ENCODE measurements at regions not wholly inside any gene's neighbourhood (a gene's known extent, or its start where the extent isn't known, plus 50 kb on each side); places are given as distances from the start of the nearest gene placed in this dataset.

DNA sequence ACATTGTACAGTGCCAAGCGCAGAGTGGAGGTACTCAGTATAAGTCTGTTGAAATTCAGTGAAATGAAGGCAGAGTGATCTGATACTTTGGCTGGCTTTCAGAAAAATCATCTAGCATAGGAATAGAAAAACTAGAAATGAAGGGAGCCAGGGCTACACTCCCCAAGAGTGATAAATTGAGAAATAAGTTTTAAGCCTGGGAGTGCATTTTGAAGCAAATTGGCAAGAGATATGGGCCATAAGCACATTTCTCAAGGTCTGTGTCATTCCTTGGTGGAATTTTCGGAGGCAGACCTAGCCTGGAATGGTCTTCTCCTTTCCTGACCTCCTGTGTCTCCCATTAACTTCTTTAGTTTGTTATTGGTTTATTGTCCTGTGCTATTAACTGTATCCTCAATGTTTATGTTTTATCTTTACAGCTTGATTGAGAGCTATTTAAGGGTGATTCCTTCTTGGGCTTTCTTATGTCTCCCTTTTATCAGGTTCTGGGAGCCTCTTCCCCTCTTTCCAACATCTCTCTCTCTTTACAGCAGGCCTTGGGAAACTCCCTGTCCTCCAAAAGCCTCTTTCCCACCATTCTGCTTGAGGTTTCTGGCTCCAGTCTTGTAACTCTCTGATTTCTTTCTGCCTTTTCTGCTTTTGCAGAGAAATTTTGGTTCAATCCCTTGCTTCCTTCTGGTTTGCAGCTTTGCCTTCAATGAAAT lies 649.5 kb downstream of the SLC4A3 start:
- Histone ChIP-seq H3K4me1 (ENCODE audit: control insufficient read depth in 2 of 2, insufficient read depth in 2 of 2, low read length in 2 of 2) (no peaks in the 10 kb centered on the region), H3K9me3 (ENCODE audit: control insufficient read depth in 2 of 2, insufficient read depth in 1 of 2, low read length in 1 of 2) (no peaks in the 10 kb centered on the region), H3K36me3 (ENCODE audit: control insufficient read depth in 2 of 2, insufficient read depth in 2 of 2, low read length in 1 of 2) (no peaks in the 10 kb centered on the region), H3K4me3 (ENCODE audit: low read length in 2 of 2) (no peak overlapping the region), H3K27ac (ENCODE audit: low read depth in 1 of 2, low read length in 1 of 2) (peak overlapping the region in 1 of 2 donors; percentile 19), H3K27me3 (ENCODE audit: control insufficient read depth in 2 of 2, insufficient read depth in 1 of 2, low read length in 1 of 2) (no peaks in the 10 kb centered on the region)
- WGBS: 80% methylated on average over 2 of the region's 2 CpGs
- DNase-seq (ENCODE audit: low read depth in 6 of 9, low spot score in 9 of 9): no peak

DNA sequence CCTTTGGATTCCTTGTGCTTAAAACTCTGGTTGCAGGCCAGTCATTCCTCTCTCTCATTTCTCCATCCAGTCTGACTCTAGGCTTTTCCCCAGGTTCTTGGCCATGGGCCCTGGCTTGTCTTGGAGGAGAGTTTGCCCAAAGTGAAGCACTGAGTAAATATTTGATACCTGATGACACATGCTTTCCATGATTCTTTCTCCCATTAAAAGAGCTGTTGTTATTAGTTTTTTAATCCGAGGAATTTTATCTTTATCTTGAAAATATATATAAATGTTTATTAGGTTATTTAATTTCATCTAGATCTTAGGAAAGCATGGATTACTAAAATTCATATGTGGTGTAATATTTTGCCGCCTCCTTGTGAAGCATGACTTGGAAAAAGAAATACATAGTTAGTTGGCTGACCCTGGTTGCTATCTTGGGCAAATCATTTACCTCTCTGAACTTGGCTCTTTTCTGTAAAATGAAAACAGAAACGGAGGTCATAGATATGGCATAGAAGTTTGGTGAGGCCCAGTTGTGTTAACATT lies 650.1 kb downstream of the SLC4A3 start:
- Histone ChIP-seq H3K9me3 (ENCODE audit: control insufficient read depth in 2 of 2, insufficient read depth in 1 of 2, low read length in 1 of 2) (no peaks in the 10 kb centered on the region), H3K4me1 (ENCODE audit: control insufficient read depth in 2 of 2, insufficient read depth in 2 of 2, low read length in 2 of 2) (no peaks in the 10 kb centered on the region), H3K27ac (ENCODE audit: low read depth in 1 of 2, low read length in 1 of 2) (no peak overlapping the region), H3K36me3 (ENCODE audit: control insufficient read depth in 2 of 2, insufficient read depth in 2 of 2, low read length in 1 of 2) (no peaks in the 10 kb centered on the region), H3K27me3 (ENCODE audit: control insufficient read depth in 2 of 2, insufficient read depth in 1 of 2, low read length in 1 of 2) (no peaks in the 10 kb centered on the region), H3K4me3 (ENCODE audit: low read length in 2 of 2) (no peak overlapping the region)
- WGBS: 90% methylated on average over 3 of the region's 3 CpGs
- no peak for DNase-seq (ENCODE audit: low read depth in 6 of 9, low spot score in 9 of 9)

DNA sequence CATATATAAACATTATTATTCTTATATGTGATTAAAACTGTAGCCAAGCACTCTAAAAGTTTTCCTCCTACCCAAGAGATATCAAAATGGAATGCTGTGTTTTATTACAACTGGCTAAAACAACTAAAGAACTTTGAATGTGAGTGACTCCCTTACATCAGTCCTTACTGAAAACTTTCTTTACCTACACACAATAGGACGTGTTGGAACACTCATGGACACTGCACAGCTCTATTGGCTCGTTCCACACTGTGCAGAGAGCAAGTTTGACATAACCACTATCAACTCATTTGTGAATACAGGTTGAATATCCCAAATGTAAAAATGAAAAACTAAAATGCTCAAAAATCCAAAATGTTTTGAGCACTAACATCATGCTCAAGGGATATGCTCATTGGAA lies 650.6 kb downstream of the SLC4A3 start:
- Histone ChIP-seq H3K4me3 (ENCODE audit: low read length in 2 of 2) (no peak overlapping the region), H3K27ac (ENCODE audit: low read depth in 1 of 2, low read length in 1 of 2) (no peak overlapping the region)
- WGBS: 43% methylated on average over 2 of the region's 2 CpGs

DNA sequence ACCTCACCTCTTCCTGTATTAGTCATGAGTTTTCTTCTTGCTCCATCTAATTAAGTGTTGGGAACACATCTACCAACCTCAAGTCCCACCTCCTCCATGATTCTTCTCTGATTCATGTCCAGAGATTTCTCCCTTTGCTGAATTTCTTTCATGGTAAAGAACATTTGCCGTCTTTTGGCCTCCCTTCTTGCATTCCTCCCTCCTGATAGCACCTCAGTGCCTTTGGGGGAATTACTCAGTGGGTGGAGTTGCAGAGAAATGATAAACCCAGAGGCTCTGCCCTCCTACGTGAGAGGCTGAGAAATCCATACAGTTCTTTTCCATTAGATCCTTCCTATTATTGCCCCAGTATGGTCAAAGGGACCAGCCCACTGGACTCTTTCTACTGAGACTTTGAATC lies 651.9 kb downstream of the SLC4A3 start:
- Histone ChIP-seq H3K36me3 (ENCODE audit: control insufficient read depth in 2 of 2, insufficient read depth in 2 of 2, low read length in 1 of 2) (no peaks in the 10 kb centered on the region), H3K4me1 (ENCODE audit: control insufficient read depth in 2 of 2, insufficient read depth in 2 of 2, low read length in 2 of 2) (no peaks in the 10 kb centered on the region), H3K4me3 (ENCODE audit: low read length in 2 of 2) (no peak overlapping the region), H3K27ac (ENCODE audit: low read depth in 1 of 2, low read length in 1 of 2) (no peak overlapping the region), H3K9me3 (ENCODE audit: control insufficient read depth in 2 of 2, insufficient read depth in 1 of 2, low read length in 1 of 2) (no peaks in the 10 kb centered on the region), H3K27me3 (ENCODE audit: control insufficient read depth in 2 of 2, insufficient read depth in 1 of 2, low read length in 1 of 2) (no peaks in the 10 kb centered on the region)
- no peak for DNase-seq (ENCODE audit: low read depth in 6 of 9, low spot score in 9 of 9)
- WGBS: 96% methylated on average over 2 of the region's 2 CpGs

More for the DNA sequence above, 650.6 kb downstream of the SLC4A3 start:
- H3K27me3 ChIP-seq (ENCODE audit: control insufficient read depth in 2 of 2, insufficient read depth in 1 of 2, low read length in 1 of 2): no peaks in the 10 kb centered on the region
- no peak for DNase-seq (ENCODE audit: low read depth in 6 of 9, low spot score in 9 of 9)
- H3K36me3 ChIP-seq (ENCODE audit: control insufficient read depth in 2 of 2, insufficient read depth in 2 of 2, low read length in 1 of 2): no peaks in the 10 kb centered on the region
- H3K4me1 ChIP-seq (ENCODE audit: control insufficient read depth in 2 of 2, insufficient read depth in 2 of 2, low read length in 2 of 2): no peaks in the 10 kb centered on the region
- no peaks in the 10 kb centered on the region for H3K9me3 ChIP-seq (ENCODE audit: control insufficient read depth in 2 of 2, insufficient read depth in 1 of 2, low read length in 1 of 2)

DNA sequence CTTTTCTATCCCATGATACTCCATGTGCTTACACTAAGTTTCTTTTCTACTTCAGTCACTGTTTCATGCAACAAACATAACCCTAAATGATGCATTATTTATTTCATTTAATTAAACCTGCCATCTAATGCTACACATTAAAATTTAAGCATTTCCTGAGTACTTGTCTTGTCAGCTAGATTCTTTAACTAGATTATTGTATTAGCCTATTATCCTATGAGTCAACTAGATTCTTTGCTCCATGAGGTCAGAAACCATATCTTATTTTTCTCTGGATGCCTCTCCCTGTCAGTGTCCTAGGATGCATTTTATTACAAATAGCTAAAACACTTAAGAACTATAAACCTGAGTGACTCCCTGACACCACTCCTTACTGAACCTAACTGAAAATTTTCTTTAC lies 652.4 kb downstream of the SLC4A3 start:
- H3K27me3 ChIP-seq (ENCODE audit: control insufficient read depth in 2 of 2, insufficient read depth in 1 of 2, low read length in 1 of 2): no peaks in the 10 kb centered on the region
- no peaks in the 10 kb centered on the region for H3K36me3 ChIP-seq (ENCODE audit: control insufficient read depth in 2 of 2, insufficient read depth in 2 of 2, low read length in 1 of 2)
- no peak for DNase-seq (ENCODE audit: low read depth in 6 of 9, low spot score in 9 of 9)
- H3K9me3 ChIP-seq (ENCODE audit: control insufficient read depth in 2 of 2, insufficient read depth in 1 of 2, low read length in 1 of 2): no peaks in the 10 kb centered on the region
- H3K27ac ChIP-seq (ENCODE audit: low read depth in 1 of 2, low read length in 1 of 2): no peak overlapping the region
- H3K4me3 ChIP-seq (ENCODE audit: low read length in 2 of 2): no peak overlapping the region
- H3K4me1 ChIP-seq (ENCODE audit: control insufficient read depth in 2 of 2, insufficient read depth in 2 of 2, low read length in 2 of 2): no peaks in the 10 kb centered on the region

DNA sequence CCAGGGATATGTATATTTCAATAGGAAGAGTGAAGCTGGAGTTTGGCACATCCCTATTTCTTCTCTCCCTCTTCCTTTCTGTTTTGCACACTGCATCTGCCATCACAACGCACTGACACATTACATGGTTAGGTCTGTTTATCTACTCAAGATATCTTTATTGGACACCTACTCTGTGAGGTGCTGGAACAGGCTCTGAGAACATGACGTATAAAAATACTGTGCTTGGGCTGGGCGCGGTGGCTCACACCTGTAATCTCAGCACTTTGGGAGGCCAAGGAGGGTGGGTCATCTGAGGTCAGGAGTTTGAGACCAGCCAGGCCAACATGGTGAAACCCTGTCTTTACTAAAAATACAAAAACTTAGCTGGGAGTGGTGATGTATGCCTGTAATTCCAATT lies 653.3 kb downstream of the SLC4A3 start:
- no peak overlapping the region for H3K27ac ChIP-seq (ENCODE audit: low read depth in 1 of 2, low read length in 1 of 2)
- H3K4me1 ChIP-seq (ENCODE audit: control insufficient read depth in 2 of 2, insufficient read depth in 2 of 2, low read length in 2 of 2): no peaks in the 10 kb centered on the region
- H3K9me3 ChIP-seq (ENCODE audit: control insufficient read depth in 2 of 2, insufficient read depth in 1 of 2, low read length in 1 of 2): no peaks in the 10 kb centered on the region
- DNase-seq (ENCODE audit: low read depth in 6 of 9, low spot score in 9 of 9): no peak
- no peak overlapping the region for H3K4me3 ChIP-seq (ENCODE audit: low read length in 2 of 2)
- WGBS: 97% methylated on average over 4 of the region's 4 CpGs
- H3K27me3 ChIP-seq (ENCODE audit: control insufficient read depth in 2 of 2, insufficient read depth in 1 of 2, low read length in 1 of 2): no peaks in the 10 kb centered on the region
- no peaks in the 10 kb centered on the region for H3K36me3 ChIP-seq (ENCODE audit: control insufficient read depth in 2 of 2, insufficient read depth in 2 of 2, low read length in 1 of 2)

DNA sequence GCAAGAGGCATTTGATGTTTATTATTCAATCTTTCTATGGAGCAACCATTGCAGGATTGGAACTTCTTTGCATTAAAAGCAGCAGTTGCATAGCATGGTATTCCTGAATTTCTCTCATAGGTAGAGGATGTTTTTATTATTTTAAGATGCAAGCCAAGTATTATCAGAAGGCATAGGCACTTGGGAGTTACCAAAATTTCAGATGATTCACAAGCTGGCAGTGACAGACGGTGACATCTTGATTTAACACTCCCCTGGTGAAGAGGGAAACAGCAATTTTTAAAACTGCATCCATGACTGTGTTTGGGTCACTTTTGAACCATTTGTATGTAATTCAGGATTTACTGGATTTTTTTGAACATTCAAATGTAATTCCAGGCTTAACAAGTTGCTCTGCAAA lies 654.3 kb downstream of the SLC4A3 start:
- Histone ChIP-seq H3K4me1 (ENCODE audit: control insufficient read depth in 2 of 2, insufficient read depth in 2 of 2, low read length in 2 of 2) (no peaks in the 10 kb centered on the region), H3K27me3 (ENCODE audit: control insufficient read depth in 2 of 2, insufficient read depth in 1 of 2, low read length in 1 of 2) (no peaks in the 10 kb centered on the region), H3K27ac (ENCODE audit: low read depth in 1 of 2, low read length in 1 of 2) (no peak overlapping the region), H3K9me3 (ENCODE audit: control insufficient read depth in 2 of 2, insufficient read depth in 1 of 2, low read length in 1 of 2) (no peaks in the 10 kb centered on the region), H3K4me3 (ENCODE audit: low read length in 2 of 2) (no peak overlapping the region), H3K36me3 (ENCODE audit: control insufficient read depth in 2 of 2, insufficient read depth in 2 of 2, low read length in 1 of 2) (no peaks in the 10 kb centered on the region)
- WGBS: 95% methylated on average over 1 of the region's 1 CpG
- DNase-seq (ENCODE audit: low read depth in 6 of 9, low spot score in 9 of 9): no peak

DNA sequence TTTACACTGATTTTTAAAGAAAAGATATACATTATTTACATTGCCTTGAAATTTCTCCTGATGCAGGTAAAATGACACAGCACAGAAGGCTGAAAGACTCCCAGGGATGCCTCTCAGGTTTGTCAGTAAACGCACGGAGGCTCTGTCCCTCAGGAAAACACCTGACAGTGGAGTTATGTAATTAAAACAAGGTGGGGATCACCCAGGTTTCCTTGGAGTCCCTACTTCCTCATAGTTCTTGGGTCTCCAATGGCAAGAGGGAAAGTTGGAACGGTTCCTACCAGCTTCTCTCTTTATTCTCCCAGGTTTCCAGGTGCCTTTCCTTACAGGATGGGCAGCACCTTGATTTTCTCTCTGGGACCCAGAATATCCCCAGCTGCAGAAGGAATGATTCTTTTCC lies 654.8 kb downstream of the SLC4A3 start:
- Histone ChIP-seq H3K4me1 (ENCODE audit: control insufficient read depth in 2 of 2, insufficient read depth in 2 of 2, low read length in 2 of 2) (no peaks in the 10 kb centered on the region), H3K4me3 (ENCODE audit: low read length in 2 of 2) (no peak overlapping the region), H3K36me3 (ENCODE audit: control insufficient read depth in 2 of 2, insufficient read depth in 2 of 2, low read length in 1 of 2) (no peaks in the 10 kb centered on the region), H3K27ac (ENCODE audit: low read depth in 1 of 2, low read length in 1 of 2) (no peak overlapping the region), H3K27me3 (ENCODE audit: control insufficient read depth in 2 of 2, insufficient read depth in 1 of 2, low read length in 1 of 2) (no peaks in the 10 kb centered on the region), H3K9me3 (ENCODE audit: control insufficient read depth in 2 of 2, insufficient read depth in 1 of 2, low read length in 1 of 2) (no peaks in the 10 kb centered on the region)
- WGBS: 89% methylated on average over 3 of the region's 3 CpGs
- DNase-seq (ENCODE audit: low read depth in 6 of 9, low spot score in 9 of 9): no peak

DNA sequence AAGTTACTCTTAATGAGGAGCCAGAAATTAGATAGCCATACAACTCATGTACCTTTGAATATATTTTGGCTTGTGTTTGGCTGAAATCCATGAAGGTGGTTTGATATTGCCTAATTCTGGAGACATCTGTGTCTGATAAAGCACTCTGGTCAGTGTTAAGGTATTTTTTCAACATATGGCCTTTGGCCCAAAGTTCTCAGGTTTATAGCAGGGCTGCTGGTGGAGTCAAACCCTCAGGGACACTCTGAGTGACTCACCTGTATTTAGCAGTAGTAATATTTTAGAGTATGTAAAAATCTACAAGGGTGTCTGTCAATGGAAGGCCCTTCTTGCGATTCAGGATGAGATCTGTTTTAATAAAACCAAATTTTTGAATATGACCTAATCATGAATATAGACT lies 666.5 kb downstream of the SLC4A3 start:
- Histone ChIP-seq H3K27ac (ENCODE audit: low read depth in 1 of 2, low read length in 1 of 2) (no peak overlapping the region), H3K27me3 (ENCODE audit: control insufficient read depth in 2 of 2, insufficient read depth in 1 of 2, low read length in 1 of 2) (no peaks in the 10 kb centered on the region), H3K36me3 (ENCODE audit: control insufficient read depth in 2 of 2, insufficient read depth in 2 of 2, low read length in 1 of 2) (no peaks in the 10 kb centered on the region), H3K4me3 (ENCODE audit: low read length in 2 of 2) (no peak overlapping the region), H3K4me1 (ENCODE audit: control insufficient read depth in 2 of 2, insufficient read depth in 2 of 2, low read length in 2 of 2) (no peaks in the 10 kb centered on the region), H3K9me3 (ENCODE audit: control insufficient read depth in 2 of 2, insufficient read depth in 1 of 2, low read length in 1 of 2) (no peaks in the 10 kb centered on the region)
- 95% methylated on average over 1 of the region's 1 CpG for WGBS
- DNase-seq (ENCODE audit: low read depth in 6 of 9, low spot score in 9 of 9): no peak
